Lower leg skin (tissue), 4 donors: ENCODE measurements at regions not wholly inside any gene's neighbourhood (a gene's known extent, or its start where the extent isn't known, plus 50 kb on each side); places are given as distances from the start of the nearest gene placed in this dataset.

Experiments
- DNase-seq, 2 donors: peaks; one replicate each; pipeline ENCODE4 v3.0.0-alpha.2; 2019; ENCODE audit warnings: low spot score in 2 of 2
- H3K4me3 ChIP-seq: fragments of 200-600 bp; sonication (generic); 2 replicates; pipeline ENCODE4 v1.5.1; 2017; ENCODE audit warnings: mild to moderate bottlenecking, low read depth; ENCODE audit not compliant: poor library complexity, severe bottlenecking
- POLR2A ChIP-seq, 2 donors: fragments of 450-650 bp; IDR thresholded peaks; one replicate each; pipeline ENCODE4 v1.6.1; 2016 to 2017; ENCODE audit warnings: antibody characterized with exemption in 2 of 2, mild to moderate bottlenecking in 1 of 2, moderate library complexity in 1 of 2
- WGBS, 2 donors: methylation state at CpG; one replicate each; pipeline ENCODE4 v1.1.5; 2018; 5-methylcytosine and 5-hydroxymethylcytosine counted together
- intact Hi-C: fragments of 100-400 bp; cut with DNase I; formaldehyde crosslinking; loops from one replicate; pipeline ENCODE4 v1.15.0; 2023; ENCODE audit warnings: low total_unique reads
- TF ChIP-seq, protein P1 (sequence below), 3 donors: fragments of 450-650 bp; IDR thresholded peaks; one replicate each; pipeline ENCODE4 v1.5.1; 2016; ENCODE audit warnings: antibody characterized with exemption in 3 of 3, mild to moderate bottlenecking in 3 of 3, moderate library complexity in 2 of 3

GRCh38 chr5:117779171-117779570 lies 1204.5 kb upstream of the SEMA6A start:
- 86 to 88% methylated on average over 4 of the region's 4 CpGs for WGBS, 2 donors
- TF ChIP-seq, protein P1, sequence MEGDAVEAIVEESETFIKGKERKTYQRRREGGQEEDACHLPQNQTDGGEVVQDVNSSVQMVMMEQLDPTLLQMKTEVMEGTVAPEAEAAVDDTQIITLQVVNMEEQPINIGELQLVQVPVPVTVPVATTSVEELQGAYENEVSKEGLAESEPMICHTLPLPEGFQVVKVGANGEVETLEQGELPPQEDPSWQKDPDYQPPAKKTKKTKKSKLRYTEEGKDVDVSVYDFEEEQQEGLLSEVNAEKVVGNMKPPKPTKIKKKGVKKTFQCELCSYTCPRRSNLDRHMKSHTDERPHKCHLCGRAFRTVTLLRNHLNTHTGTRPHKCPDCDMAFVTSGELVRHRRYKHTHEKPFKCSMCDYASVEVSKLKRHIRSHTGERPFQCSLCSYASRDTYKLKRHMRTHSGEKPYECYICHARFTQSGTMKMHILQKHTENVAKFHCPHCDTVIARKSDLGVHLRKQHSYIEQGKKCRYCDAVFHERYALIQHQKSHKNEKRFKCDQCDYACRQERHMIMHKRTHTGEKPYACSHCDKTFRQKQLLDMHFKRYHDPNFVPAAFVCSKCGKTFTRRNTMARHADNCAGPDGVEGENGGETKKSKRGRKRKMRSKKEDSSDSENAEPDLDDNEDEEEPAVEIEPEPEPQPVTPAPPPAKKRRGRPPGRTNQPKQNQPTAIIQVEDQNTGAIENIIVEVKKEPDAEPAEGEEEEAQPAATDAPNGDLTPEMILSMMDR (IDR thresholded peaks at IDR 0.05): no peak
- TF ChIP-seq POLR2A (IDR thresholded peaks at IDR 0.05): no peak
- no peak for DNase-seq
- intact Hi-C loops: no loop called here
- no peak overlapping the region for H3K4me3 ChIP-seq

GRCh38 chr5:117776977-117777376 lies 1202.4 kb upstream of the SEMA6A start:
- no peak for TF ChIP-seq POLR2A (IDR thresholded peaks at IDR 0.05)
- TF ChIP-seq, protein P1 (IDR thresholded peaks at IDR 0.05): no peak
- 86 to 89% methylated on average over 3 of the region's 3 CpGs for WGBS, 2 donors
- intact Hi-C loops: no loop called here
- H3K4me3 ChIP-seq: no peak overlapping the region
- no peak for DNase-seq

- DNase-seq: no peak
- intact Hi-C loops: no loop called here
- no peak overlapping the region for H3K4me3 ChIP-seq
- no peak for TF ChIP-seq POLR2A (IDR thresholded peaks at IDR 0.05)
- TF ChIP-seq, protein P1 (IDR thresholded peaks at IDR 0.05): no peak
- 91 to 96% methylated on average over 2 of the region's 2 CpGs for WGBS, 2 donors
These were observed 1195.3 kb upstream of the SEMA6A start for GRCh38 chr5:117769877-117770276.

GRCh38 chr5:117763271-117763670 lies 1188.6 kb upstream of the SEMA6A start:
- 80 to 82% methylated on average over 3 of the region's 3 CpGs for WGBS, 2 donors
- H3K4me3 ChIP-seq: no peak overlapping the region
- TF ChIP-seq, protein P1 (IDR thresholded peaks at IDR 0.05): no peak
- TF ChIP-seq POLR2A (IDR thresholded peaks at IDR 0.05): no peak
- no peak for DNase-seq
- intact Hi-C loops: no loop called here

DNA sequence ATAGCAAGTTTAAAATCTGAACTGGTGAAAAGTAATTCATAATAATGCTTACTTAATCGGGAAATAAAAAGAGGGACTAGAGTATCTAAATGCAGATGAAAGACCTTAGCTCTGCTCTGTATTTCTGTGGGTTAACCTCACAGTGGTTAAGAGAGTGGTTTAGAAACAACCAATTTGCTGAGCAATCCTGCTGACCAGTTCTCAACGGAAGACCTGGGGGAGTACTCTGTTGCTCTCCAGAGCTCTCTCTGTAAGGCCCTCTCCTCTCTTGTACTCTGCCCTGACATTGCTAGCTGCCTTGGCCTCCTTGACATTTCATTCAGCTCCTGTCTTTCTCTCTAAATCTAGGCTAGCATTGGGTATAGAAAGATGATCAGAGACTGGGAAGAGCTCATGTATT lies 1186.6 kb upstream of the SEMA6A start:
- no peak overlapping the region for H3K4me3 ChIP-seq
- WGBS, 2 donors: 69 to 74% methylated on average over 2 of the region's 2 CpGs
- no peak for TF ChIP-seq POLR2A (IDR thresholded peaks at IDR 0.05)
- TF ChIP-seq, protein P1 (IDR thresholded peaks at IDR 0.05): no peak
- intact Hi-C loops: no loop called here
- DNase-seq: no peak

GRCh38 chr5:117759849-117760499 lies 1185.4 kb upstream of the SEMA6A start:
- no peak overlapping the region for H3K4me3 ChIP-seq
- TF ChIP-seq POLR2A (IDR thresholded peaks at IDR 0.05): no peak
- TF ChIP-seq, protein P1 (IDR thresholded peaks at IDR 0.05): no peak
- intact Hi-C loops: no loop called here
- 54 to 64% methylated on average over 4 of the region's 4 CpGs for WGBS, 2 donors
- DNase-seq: no peak
